AG08396 (cell line): ENCODE measurements at regions not wholly inside any gene's neighbourhood (a gene's known extent, or its start where the extent isn't known, plus 50 kb on each side); places are given as distances from the start of the nearest gene placed in this dataset.

ENCODE experiments used
- DNase-seq: peaks from one replicate; pipeline ENCODE4 v3.0.0; 2012; ENCODE audit warnings: low spot score, mixed read lengths

DNA sequence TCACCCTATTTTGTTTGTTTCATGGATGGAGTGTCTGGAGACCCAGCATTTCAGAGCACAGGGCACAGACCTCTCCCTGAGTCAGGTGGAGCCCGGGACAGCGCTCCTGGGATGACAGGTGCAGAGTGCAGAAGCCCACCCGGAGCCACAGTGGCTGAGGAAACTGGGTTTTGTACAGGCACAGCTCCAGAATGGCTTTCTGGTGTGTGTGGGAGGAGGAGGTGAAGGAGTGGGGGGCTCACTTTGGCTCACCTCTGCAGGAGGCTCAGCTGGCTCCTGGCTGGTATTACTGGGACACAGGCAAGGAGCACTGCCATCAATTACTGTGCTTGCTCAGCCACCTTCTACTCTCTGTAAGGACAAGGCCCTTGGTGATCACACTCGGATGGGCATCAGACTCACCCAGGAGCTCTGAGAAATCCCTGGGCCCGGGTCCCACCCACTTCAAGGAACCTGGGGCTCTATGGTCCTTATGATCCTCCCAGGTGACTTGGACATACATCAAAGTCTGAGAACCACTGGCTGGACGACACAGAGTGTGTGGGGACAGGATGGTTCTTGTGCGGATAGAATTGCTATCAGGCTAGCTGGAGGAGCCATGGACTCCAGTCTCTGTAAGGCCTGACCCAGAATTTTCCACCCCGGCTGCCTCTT is 221.1 kb upstream of the ZNF32 start:
- no peak for DNase-seq

DNA sequence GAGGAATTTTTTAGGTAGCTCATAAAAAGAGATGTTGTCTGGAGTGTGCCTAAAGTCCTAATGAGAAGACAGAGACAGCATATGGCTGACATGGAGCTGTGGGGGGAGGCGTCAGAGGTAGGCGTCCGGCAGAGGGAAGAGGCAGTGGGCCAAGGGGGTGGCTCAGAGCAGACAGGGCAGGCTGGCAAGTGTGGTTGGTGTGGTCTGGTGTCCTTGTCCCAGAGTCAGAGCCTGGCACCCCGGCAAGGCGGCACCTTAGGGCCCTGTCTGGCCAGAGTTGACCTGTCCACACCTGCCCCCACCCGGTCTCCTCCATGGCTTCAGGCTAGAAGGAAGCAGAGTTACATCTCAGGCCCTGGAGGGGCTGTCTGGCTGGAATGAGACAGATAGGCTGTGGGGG is 220.3 kb upstream of the ZNF32 start:
- no peak for DNase-seq

DNA sequence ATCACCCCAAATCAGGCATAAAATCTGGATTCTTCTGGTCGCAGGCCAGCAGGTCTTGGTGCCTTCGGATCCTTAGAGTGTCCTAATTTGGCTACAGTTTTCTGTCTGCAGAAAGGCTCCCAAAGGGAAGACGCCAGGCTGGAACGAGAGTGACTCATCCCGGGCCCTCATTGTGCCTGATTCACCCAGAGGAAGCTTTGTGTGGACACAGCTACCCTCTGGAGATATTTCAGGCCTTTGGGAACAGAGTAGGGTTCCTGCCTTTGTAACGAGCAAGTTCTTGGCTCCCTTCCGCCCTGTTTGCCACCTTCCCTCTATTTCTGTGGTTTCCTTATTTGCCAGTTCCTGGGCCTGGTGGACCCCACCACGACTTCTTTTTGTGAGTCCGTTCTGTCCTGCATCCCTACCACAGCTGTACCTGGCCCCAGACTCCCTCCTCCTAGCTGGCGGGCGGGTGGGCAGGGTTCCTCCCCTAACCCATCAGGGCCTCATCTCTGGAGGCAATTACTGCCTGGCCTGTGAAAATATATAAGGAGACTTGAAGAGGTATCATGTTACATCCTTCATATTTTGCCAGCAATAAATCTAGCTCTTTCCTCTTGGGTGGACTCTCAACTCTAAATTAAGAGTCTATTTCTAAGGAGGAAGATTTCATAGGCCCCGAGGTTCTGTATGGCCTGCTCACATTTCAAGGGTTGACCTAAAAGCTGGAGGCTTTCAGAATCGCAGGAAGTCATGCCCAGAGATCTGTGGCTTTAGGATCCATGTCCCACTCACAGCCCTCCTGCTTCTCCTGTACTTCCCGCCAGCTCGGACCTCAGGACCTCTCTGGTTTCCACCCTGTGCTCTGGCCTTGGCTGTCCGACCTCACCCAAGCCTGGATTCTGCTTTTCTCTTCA is 219.2 kb upstream of the ZNF32 start:
- peak; percentile 86 for DNase-seq

DNA sequence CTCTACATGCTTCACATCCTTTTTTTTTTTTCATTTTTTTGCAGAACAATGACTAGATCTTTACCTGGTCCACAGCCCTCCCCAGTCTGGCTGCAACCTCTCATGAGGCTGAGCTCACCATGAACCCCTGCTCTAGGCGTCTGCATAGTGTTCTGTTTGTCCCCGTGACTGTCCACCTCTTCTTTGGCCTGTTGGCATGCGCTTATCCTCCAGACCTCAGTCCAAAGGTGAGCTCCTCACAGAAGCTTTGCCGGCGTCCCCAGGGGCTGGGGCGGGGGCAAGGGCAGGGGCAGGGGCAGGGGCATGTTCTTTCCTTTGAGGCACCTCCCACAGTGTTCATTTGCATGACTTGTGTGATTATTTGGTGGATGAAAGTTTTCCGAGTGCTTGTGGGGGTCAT is 218.4 kb upstream of the ZNF32 start:
- no peak for DNase-seq

DNA sequence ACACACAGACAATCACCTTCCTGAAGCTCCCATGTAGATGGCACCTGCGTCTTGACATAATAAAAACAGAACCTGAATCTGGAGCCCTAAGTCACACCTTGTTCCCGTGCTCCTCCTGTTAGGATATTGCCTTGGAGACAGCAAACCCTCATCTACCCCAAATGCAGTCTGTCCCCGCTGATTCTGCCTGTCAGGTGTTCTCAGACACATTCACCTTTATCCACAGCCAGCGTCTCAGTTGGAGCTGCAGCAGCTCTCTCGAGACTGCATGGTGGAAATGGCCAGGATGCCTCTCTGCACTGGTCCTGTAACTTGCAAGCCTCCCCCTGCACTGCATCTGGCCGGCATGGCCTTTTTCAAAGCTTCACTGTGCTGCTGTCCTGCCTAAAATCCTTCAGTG is 218.0 kb upstream of the ZNF32 start:
- no peak for DNase-seq

DNA sequence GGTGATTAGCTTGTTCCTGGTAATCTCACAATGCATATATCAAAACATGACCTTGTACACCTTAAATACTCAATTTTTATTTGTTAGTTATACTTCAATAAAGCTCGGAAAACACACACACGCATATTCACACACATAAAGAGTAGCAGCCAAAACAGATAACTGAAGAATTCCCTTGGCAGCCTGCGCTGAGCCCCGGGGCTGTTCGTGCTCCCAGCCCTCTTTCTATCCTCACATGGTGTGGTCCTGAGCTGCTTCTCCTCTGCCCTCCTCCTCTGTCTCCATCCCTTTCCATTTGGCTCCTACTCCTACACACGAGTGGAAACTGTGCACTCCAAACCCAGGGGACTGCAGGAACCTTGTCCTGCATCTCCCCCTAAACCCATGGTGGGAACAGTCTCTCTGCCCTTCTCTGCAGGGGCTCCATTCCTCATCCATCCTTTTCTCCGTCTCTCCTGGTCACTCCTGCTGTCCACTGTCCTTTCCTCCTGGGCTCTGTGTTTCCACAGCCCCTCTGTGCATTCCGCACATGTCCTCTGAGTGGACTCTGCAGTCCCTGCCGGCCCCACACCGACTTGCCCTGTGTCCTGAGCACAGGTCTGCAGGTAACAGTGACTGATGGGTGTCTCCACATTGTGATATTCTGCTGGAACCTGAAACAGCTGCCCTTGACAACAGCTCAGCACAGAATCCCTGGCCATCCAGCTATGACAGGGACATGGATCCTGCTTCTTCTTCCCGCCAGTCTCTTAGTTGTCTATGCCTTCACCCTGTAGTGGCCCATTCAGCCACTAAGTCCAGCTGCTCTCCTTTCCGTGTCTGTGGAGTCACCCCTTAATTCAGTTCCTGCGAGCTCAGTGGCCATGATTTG is 216.8 kb upstream of the ZNF32 start:
- no peak for DNase-seq

DNA sequence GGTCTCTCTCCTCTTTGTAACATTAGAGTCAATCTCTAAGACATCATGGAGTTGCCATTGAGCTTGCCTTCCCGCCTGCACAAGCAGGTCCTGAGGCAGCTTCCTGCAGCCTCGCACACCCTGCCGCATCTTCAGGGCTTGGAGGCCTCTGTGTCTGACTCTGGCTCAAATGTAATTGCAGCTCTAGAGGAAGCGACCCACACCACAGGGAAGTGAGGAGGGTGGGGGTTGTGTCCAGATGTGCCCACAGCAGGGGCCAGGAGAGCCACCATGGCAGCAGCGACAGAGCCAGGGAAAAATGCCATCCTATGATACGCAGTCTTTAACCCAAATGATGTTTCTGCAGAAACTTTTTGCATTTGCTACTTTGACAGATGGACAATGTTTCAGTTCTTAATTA is 216.0 kb upstream of the ZNF32 start:
- DNase-seq = no peak

DNA sequence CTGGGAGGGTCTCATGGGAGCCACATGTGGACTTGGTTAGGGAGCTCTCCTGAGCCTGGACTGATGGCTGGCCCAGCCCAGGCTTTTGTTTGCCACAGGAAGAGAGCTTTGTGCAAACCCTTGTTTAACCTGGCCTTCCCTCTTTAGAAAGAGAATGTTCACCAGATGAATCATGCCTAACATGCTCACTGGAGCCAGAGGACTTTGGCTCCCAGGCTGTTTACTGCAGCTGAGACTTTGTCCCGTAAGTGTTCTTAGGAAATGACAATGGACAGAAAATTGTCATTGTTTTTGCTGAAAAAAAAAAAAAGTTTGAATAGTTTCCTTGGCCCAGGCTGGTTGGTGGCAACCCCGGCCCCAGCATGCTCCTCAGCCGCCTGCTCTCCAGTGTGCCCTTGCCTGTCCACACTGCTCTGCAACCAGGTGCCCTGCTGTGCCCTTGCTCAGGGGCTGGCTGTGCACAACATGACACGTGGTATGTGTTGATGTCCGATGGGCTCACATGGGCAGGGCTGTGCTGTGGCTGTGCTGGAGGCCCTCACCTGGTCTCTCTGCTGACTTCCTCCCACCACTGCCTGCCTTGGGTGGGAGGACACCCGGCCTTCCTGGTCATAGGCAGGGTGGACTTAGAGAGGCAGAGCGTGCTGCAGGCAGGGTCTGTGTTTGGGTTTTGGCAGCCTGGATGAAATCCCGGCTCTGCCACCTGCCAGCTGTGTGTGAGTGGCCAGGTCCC is 215.3 kb upstream of the ZNF32 start:
- DNase-seq = peak; percentile 69

DNA sequence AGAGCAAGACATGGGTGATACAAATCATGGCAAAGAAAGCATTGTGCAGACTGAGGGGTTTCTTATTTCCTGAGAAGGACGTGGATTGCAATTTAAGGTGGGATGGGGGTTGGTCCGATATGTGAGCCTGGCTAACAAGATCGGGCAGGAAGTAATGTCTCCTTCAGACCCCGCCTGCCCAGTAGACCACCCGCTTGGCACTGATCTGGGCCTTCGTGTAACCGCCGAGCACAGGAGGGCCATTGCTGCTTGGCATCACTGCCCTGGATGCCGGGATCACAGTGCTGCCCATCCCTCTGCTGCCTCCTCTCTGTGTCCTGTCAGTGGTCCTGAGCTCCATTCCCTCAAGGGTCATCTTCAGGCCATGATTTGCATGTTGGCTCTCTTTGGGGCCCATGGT is 214.6 kb upstream of the ZNF32 start:
- DNase-seq = no peak

DNA sequence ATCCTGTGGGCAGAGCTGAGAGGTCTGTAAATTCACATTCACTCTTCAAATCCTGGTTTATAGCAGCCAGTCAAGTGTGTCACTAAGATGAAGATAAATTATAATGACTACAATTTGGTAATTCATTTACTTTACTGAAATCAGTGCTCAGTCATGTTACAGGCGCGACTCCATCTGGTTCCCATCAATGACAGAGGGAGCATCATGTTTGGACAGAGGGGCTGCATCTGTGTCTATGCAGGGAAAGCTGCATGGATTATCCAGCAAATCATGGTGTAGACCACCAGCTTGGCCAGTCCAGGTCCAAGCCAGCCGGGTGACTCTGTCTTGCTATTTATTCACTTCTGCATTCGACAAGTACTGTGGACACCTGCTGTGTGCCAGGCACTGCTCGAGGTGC is 214.1 kb upstream of the ZNF32 start:
- no peak for DNase-seq

DNA sequence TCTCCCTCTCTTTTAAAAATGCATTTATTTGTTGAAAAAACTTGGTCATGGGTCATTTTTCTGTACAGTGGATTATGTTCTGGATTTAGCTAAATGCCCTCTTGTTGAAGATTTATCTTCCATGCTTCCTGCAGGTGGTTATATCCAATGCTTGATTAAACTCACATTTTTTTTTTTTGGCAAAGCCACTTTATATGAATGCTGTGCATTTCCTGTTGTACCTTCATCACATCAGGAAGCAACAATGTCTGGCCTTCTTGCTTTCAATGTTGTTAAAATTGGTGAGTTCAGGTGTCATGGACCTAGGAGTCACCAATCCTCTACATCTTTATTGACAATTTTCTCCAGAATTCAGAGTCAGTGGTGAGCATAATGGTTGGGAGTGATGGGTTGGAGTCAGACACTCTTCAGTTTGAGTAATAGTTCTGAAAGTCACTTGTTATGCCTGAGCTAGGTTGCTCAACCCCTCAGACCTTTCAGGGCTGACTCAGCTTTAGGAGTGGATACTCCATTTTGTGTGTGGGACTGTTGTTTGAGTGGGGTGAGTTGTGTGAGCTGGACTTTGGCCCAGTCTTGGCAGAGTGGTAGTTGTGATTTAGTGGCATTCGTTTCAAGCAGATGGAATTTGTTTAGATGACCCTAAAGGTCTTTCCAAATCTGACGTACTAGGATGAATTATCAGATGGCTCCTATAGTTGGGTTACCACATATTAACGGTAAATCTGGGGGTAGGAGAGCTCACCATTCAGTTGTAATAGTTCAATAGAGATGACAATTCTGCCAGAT is 213.5 kb upstream of the ZNF32 start:
- DNase-seq = peak; percentile 82

DNA sequence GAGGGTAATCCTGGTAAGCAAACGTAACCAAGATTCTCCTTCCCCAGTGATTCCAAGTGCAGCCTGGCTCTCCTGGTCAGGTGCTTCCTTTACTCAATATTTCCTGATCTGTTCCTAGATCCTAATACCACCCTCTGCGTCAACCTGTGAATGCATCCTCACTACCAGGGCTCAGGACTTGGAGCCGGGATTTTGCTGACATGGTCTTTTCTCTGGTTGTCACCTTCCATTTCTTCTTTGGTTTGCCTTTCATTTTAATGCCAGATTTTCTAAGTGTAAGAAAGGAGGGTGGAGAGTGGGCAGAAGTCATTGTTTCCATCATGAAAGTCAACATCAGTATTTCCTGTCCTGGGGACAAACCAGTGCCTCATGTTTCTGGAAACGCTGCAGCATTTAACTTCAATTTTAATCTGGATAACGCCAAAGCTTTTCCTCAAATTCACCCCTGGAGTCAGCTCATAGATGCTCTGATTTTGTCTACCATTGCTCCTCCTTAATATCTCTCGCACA is 210.4 kb upstream of the ZNF32 start:
- no peak for DNase-seq

DNA sequence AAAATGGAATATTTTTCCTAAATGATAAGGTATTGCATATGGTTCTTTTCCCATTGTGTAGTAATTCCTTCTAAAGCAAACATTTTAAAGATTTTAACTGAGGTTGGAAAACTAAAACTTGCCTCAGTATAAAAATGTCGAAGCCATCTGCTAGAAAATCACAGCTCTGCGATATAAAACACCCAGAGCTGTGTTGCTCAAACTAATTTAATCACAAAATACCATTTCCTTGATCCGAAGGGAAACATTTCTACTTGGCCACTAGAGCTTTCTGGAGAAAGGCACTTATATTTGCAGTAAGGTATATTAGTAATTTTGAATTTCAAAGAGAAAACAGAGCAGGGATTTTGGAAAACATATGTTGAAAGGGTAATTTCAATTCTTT is 209.2 kb upstream of the ZNF32 start:
- DNase-seq = no peak

DNA sequence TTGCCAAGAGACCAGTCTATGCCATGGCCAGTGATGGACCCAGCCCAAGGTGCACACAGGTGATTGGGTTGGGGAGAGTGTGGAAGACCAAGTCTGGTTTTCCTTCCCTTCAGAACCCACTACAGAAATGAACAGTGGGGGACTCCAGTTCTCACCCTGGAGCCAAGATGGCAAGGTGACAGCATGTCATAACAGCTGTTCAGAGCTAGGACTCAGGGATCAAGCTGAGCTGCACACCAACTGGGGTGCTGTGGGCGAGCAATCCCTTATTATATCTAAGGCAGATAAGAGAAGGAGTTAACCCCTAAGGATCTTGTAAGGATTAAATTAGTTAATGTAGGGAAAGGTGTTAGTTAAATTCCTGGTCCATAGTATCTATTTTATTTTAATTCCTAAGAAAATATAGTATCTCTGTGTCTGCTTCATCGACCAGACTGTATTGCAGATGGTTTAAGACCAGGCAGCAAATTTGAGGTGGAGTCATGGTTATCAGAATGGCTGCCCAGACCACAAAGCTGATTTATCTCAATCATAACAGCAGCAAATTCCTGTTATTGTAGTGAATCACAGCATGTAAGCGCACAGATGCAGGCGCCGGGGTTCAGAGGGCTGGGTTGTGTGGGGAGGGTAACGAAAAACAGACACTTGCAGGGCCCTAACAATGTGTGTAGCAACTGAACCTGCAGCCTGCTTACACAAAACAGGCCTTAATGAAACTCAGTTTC is 208.7 kb upstream of the ZNF32 start:
- peak; percentile 69 for DNase-seq

DNA sequence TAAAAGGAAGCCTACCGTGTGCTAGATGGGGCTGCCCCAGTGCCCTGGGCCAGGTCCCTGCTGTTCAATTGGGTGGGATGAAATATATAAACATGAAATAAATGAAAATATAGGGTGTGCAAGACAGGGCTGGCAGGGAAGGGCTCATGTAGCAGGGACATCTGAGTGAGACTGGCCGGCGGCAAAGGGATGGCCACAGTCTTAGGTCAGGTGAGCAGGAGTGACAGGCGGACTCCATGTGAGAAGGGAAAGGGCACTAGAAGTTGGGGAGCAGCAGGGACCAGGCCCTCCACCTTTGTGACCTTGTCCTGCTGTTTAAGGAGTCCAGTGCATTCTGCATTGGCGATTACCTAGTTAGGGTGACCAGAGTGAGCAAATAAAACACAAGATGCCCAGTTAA is 207.6 kb upstream of the ZNF32 start:
- no peak for DNase-seq

DNA sequence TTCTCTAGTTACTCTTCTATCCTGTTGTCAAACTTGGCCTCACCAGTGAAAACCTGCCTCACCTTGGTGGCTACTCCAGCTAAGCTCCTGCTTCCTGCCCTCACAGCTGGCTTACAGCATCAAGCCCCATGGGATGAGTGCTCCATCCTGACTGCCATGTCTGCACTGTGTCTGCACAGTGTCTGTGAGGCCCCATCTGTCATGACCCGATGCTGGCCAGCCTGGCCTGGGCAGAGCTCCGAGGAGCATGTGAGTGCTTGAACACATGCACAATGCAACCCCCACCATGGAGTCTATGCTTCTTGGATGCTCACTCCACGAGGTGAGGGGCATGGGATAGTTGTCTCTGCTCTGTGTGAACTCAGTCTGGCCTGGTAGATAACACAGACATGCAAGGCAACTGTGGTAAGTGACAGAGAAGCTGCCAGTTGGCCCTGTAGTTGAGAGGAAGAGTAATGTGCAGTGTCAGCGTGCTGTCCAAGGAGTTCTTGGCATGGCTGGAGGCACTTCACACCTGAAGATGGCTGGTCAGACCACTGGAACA is 207.1 kb upstream of the ZNF32 start:
- DNase-seq = no peak

DNA sequence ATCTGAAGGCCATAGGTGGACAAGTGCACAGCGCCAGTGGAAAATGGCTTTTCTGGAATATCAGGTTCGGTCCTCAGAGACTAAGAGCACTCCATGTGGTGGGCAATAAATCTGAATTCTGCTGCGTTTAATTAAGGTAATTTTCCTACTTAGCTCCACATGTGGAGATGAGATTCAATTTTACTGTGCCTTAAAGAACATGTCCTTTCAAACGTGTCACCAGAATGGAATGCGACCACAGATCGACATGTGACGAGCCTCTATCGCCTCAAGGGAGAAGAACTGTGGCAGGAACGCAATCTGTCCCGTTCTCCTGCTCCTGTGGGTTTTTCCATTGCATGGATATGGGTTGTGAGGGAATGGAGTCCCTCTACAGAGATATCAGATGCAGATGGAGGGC is 205.3 kb upstream of the ZNF32 start:
- no peak for DNase-seq

DNA sequence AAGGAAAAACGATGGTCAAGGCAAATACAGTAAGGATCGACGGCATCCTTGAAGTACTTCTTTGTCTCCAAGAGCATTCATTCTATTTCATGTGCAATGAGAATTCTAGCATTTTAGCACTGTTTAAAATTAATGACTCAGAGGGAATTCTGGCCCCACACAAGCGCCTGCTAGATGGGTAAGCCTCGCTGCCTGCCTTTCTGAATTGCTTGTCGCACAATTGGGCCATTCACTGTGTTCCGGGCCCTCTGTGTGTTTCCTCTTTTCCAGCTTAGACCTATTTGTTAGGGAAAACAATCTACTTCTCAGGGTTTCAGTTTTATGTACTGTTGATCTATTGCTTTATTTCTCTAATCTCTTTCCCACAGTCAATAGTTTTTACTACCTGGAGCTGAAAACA is 204.7 kb upstream of the ZNF32 start:
- DNase-seq = no peak

DNA sequence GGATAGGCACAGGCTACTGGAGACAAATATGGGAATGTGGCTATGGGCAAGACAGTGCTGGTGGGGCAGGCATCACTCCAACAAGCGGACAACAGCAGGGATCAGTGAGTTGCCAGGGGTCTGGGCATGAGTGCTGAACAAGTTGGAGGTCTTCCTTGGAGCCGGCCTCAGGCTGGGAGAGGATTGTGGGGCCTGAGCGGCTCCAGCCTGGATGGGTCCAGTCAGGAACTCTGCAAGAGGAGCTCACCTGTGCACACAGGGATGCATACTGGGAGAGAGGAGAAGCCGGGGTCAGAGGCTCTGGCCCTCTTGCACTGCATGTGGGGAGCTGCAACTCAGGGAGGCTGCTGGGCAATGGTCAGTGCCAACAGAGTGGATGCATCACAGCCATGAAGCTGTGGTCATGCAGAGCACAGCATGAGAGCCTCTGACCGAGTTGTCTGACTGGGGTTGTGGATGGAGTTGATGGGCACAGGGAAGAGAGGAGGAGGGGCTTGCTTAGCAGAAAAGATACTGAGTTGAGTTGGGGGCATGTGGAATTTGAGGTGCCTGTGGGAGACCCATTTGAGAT is 204.0 kb upstream of the ZNF32 start:
- no peak for DNase-seq

DNA sequence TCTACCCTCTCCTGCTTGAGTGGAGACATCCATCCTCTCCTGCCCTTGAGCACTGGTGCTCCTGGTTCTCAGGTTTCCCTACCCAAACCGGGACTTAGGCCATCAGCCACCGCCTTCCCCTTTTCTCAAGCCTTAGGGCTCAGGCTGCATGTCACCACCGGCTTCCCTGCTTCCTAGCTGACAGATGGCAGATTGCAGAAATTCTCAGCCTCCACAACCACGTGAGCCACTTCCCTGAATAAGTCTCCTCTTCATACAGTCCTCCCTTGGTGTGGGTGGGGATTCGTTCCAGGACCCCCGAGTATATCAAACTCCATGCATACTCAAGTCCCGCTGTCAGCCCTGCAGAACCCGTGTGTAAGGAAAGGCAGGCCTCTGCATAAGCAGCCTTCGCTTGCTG is 203.5 kb upstream of the ZNF32 start:
- DNase-seq = no peak
